Stimulated activated CD8-positive, alpha-beta memory T cell treated with anti-CD3 and anti-CD28 coated beads, Interleukin-12 subunit alpha, Interleukin-12 subunit beta, amount 100 ng/mL, for 24 hours (primary cell): ENCODE measurements at regions not wholly inside any gene's neighbourhood (a gene's known extent, or its start where the extent isn't known, plus 50 kb on each side); places are given as distances from the start of the nearest gene placed in this dataset.

Source experiments
- DNase-seq: peaks from one replicate; pipeline ENCODE4 v3.0.0-alpha.2; 2020; ENCODE audit errors: extremely low read depth

GRCh38 chr18:39693359-39693758 is 2127.8 kb upstream of the CELF4 start:
- no peak for DNase-seq

GRCh38 chr18:39692367-39693015 is 2126.9 kb upstream of the CELF4 start:
- no peak for DNase-seq

- DNase-seq: no peak
Measured at GRCh38 chr18:39685303-39685902, 2119.8 kb upstream of the CELF4 start.

GRCh38 chr18:39681061-39681460 is 2115.5 kb upstream of the CELF4 start:
- DNase-seq: no peak

- DNase-seq: no peak
Measured at GRCh38 chr18:39675906-39676305, 2110.3 kb upstream of the CELF4 start.

- DNase-seq: no peak
Measured at GRCh38 chr18:39675368-39675767, 2109.8 kb upstream of the CELF4 start.

- DNase-seq: no peak
Measured at GRCh38 chr18:39672171-39672570, 2106.6 kb upstream of the CELF4 start.

- DNase-seq: no peak
Measured at GRCh38 chr18:39667905-39668304, 2102.3 kb upstream of the CELF4 start.

GRCh38 chr18:39666541-39666940 is 2100.9 kb upstream of the CELF4 start:
- no peak for DNase-seq

GRCh38 chr18:39661856-39662366 is 2096.3 kb upstream of the CELF4 start:
- no peak for DNase-seq

- DNase-seq: no peak
Measured at GRCh38 chr18:39660141-39660540, 2094.5 kb upstream of the CELF4 start.

GRCh38 chr18:39655341-39655740 is 2089.7 kb upstream of the CELF4 start:
- DNase-seq: no peak

- DNase-seq: no peak
Measured at GRCh38 chr18:39653221-39653620, 2087.6 kb upstream of the CELF4 start.

GRCh38 chr18:39648616-39649015 is 2083.0 kb upstream of the CELF4 start:
- DNase-seq: no peak

GRCh38 chr18:39647627-39648534 is 2082.3 kb upstream of the CELF4 start:
- DNase-seq: no peak

GRCh38 chr18:39638224-39638623 is 2072.6 kb upstream of the CELF4 start:
- no peak for DNase-seq

GRCh38 chr18:39636931-39637330 is 2071.3 kb upstream of the CELF4 start:
- no peak for DNase-seq

GRCh38 chr18:39635966-39636365 is 2070.4 kb upstream of the CELF4 start:
- no peak for DNase-seq

GRCh38 chr18:39635192-39635591 is 2069.6 kb upstream of the CELF4 start:
- DNase-seq: no peak

GRCh38 chr18:39627936-39628335 is 2062.3 kb upstream of the CELF4 start:
- DNase-seq: no peak

GRCh38 chr18:39624961-39625360 is 2059.4 kb upstream of the CELF4 start:
- DNase-seq: no peak

- no peak for DNase-seq
Measured at GRCh38 chr18:39622431-39622830, 2056.8 kb upstream of the CELF4 start.
